WTC11 (cell line): ENCODE measurements at regions not wholly inside any gene's neighbourhood (a gene's known extent, or its start where the extent isn't known, plus 50 kb on each side); places are given as distances from the start of the nearest gene placed in this dataset.

ENCODE experiments used
- CTCF ChIP-seq: fragments of 200-600 bp; IDR thresholded peaks from 2 replicates; pipeline ENCODE4 v1.8.0; 2022; ENCODE audit warnings: antibody characterized with exemption
- FOXJ3 ChIP-seq: sonication (generic); formaldehyde crosslinking; IDR thresholded peaks from 2 replicates; pipeline ENCODE4 v1.9.0; 2021; ENCODE audit warnings: missing genetic modification reagents, mild to moderate bottlenecking, borderline replicate concordance
- NFE2L1 ChIP-seq: sonication (generic); formaldehyde crosslinking; IDR thresholded peaks from 2 replicates; pipeline ENCODE4 v1.8.1; 2023; ENCODE audit warnings: missing genetic modification reagents
- SP1 ChIP-seq: sonication (generic); formaldehyde crosslinking; conservative IDR thresholded peaks from 2 replicates; pipeline ENCODE4 v1.8.1; 2022; ENCODE audit warnings: missing genetic modification reagents
- TEAD4 ChIP-seq: sonication (generic); formaldehyde crosslinking; IDR thresholded peaks from 2 replicates; pipeline ENCODE4 v1.8.0; 2022; ENCODE audit warnings: mild to moderate bottlenecking, missing genetic modification reagents
- ZNF121 ChIP-seq: sonication (generic); formaldehyde crosslinking; IDR thresholded peaks from 2 replicates; pipeline ENCODE4 v1.8.0; 2023; ENCODE audit warnings: missing genetic modification reagents
- ZNF219 ChIP-seq: sonication (generic); formaldehyde crosslinking; IDR thresholded peaks from 2 replicates; pipeline ENCODE4 v1.8.0; 2023; ENCODE audit warnings: missing genetic modification reagents, mild to moderate bottlenecking, borderline replicate concordance
- ZNF263 ChIP-seq: sonication (generic); formaldehyde crosslinking; IDR thresholded peaks from 2 replicates; pipeline ENCODE4 v1.8.1; 2022; ENCODE audit warnings: low read depth, mild to moderate bottlenecking, moderate library complexity, missing genetic modification reagents
- ZNF425 ChIP-seq: fragments of 250-450 bp; sonication (Bioruptor Pico); conservative IDR thresholded peaks from 2 replicates; pipeline ENCODE4 v1.9.0; 2021; ENCODE audit warnings: mild to moderate bottlenecking
- TF ChIP-seq, protein P1 (sequence below): sonication (generic); formaldehyde crosslinking; IDR thresholded peaks from 2 replicates; pipeline ENCODE4 v1.8.1; 2023; ENCODE audit warnings: mild to moderate bottlenecking, missing genetic modification reagents, moderate library complexity
- TF ChIP-seq, protein P2 (sequence below): sonication (generic); formaldehyde crosslinking; IDR thresholded peaks from 2 replicates; pipeline ENCODE4 v1.8.0; 2022; ENCODE audit warnings: mild to moderate bottlenecking, missing genetic modification reagents
- TF ChIP-seq, protein P3 (sequence below): sonication (generic); formaldehyde crosslinking; IDR thresholded peaks from 2 replicates; pipeline ENCODE4 v1.8.1; 2023; ENCODE audit warnings: mild to moderate bottlenecking, missing genetic modification reagents, borderline replicate concordance
- TF ChIP-seq, protein P4 (sequence below): sonication (generic); formaldehyde crosslinking; IDR thresholded peaks from 2 replicates; pipeline ENCODE4 v1.8.1; 2023; ENCODE audit warnings: mild to moderate bottlenecking, missing genetic modification reagents, moderate library complexity
- TF ChIP-seq, protein P5 (sequence below): sonication (generic); formaldehyde crosslinking; conservative IDR thresholded peaks from 2 replicates; pipeline ENCODE4 v1.8.1; 2023; ENCODE audit warnings: mild to moderate bottlenecking, low read depth, missing genetic modification reagents, moderate library complexity

DNA sequence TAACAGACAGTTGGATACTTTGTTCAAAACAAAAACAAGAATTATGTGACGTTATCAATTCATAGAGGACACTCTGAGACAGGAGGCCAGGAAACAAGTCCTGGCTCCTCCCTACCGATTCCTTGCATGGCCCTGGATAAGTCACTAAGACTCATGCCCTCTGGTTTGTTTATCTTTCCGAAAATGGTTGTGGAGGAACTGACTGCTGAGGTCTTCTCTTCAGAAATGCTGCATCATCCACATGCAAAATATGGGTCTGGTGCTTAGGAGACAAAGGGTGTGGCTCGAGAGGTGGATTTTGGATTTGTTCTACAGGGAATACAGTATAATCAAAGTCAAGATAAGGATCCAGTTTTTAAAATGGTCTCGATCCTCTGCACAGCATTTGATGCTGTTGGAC lies 130.9 kb downstream of the RELL1 start:
- TF ChIP-seq ZNF263 (CRISPR knock-in tag) (no peak), CTCF (no peak), ZNF121 (no peak), ZNF425 (CRISPR knock-in tag) (no peak), ZNF219 (CRISPR knock-in tag) (no peak), NFE2L1 (no peak), FOXJ3 (CRISPR knock-in tag) (no peak), TEAD4 (CRISPR knock-in tag) (no peak), SP1 (CRISPR knock-in tag) (no peak)
- TF ChIP-seq, protein P1, sequence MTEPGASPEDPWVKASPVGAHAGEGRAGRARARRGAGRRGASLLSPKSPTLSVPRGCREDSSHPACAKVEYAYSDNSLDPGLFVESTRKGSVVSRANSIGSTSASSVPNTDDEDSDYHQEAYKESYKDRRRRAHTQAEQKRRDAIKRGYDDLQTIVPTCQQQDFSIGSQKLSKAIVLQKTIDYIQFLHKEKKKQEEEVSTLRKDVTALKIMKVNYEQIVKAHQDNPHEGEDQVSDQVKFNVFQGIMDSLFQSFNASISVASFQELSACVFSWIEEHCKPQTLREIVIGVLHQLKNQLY (CRISPR knock-in tag), result no peak
- TF ChIP-seq, protein P2, sequence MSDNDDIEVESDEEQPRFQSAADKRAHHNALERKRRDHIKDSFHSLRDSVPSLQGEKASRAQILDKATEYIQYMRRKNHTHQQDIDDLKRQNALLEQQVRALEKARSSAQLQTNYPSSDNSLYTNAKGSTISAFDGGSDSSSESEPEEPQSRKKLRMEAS, result no peak
- TF ChIP-seq, protein P3, sequence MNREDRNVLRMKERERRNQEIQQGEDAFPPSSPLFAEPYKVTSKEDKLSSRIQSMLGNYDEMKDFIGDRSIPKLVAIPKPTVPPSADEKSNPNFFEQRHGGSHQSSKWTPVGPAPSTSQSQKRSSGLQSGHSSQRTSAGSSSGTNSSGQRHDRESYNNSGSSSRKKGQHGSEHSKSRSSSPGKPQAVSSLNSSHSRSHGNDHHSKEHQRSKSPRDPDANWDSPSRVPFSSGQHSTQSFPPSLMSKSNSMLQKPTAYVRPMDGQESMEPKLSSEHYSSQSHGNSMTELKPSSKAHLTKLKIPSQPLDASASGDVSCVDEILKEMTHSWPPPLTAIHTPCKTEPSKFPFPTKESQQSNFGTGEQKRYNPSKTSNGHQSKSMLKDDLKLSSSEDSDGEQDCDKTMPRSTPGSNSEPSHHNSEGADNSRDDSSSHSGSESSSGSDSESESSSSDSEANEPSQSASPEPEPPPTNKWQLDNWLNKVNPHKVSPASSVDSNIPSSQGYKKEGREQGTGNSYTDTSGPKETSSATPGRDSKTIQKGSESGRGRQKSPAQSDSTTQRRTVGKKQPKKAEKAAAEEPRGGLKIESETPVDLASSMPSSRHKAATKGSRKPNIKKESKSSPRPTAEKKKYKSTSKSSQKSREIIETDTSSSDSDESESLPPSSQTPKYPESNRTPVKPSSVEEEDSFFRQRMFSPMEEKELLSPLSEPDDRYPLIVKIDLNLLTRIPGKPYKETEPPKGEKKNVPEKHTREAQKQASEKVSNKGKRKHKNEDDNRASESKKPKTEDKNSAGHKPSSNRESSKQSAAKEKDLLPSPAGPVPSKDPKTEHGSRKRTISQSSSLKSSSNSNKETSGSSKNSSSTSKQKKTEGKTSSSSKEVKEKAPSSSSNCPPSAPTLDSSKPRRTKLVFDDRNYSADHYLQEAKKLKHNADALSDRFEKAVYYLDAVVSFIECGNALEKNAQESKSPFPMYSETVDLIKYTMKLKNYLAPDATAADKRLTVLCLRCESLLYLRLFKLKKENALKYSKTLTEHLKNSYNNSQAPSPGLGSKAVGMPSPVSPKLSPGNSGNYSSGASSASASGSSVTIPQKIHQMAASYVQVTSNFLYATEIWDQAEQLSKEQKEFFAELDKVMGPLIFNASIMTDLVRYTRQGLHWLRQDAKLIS (CRISPR knock-in tag), result no peak
- TF ChIP-seq, protein P4, sequence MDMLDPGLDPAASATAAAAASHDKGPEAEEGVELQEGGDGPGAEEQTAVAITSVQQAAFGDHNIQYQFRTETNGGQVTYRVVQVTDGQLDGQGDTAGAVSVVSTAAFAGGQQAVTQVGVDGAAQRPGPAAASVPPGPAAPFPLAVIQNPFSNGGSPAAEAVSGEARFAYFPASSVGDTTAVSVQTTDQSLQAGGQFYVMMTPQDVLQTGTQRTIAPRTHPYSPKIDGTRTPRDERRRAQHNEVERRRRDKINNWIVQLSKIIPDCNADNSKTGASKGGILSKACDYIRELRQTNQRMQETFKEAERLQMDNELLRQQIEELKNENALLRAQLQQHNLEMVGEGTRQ (CRISPR knock-in tag), result no peak
- TF ChIP-seq, protein P5, sequence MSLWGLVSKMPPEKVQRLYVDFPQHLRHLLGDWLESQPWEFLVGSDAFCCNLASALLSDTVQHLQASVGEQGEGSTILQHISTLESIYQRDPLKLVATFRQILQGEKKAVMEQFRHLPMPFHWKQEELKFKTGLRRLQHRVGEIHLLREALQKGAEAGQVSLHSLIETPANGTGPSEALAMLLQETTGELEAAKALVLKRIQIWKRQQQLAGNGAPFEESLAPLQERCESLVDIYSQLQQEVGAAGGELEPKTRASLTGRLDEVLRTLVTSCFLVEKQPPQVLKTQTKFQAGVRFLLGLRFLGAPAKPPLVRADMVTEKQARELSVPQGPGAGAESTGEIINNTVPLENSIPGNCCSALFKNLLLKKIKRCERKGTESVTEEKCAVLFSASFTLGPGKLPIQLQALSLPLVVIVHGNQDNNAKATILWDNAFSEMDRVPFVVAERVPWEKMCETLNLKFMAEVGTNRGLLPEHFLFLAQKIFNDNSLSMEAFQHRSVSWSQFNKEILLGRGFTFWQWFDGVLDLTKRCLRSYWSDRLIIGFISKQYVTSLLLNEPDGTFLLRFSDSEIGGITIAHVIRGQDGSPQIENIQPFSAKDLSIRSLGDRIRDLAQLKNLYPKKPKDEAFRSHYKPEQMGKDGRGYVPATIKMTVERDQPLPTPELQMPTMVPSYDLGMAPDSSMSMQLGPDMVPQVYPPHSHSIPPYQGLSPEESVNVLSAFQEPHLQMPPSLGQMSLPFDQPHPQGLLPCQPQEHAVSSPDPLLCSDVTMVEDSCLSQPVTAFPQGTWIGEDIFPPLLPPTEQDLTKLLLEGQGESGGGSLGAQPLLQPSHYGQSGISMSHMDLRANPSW (CRISPR knock-in tag), result no peak
